Rectal smooth muscle tissue (tissue), 1 donor: ENCODE measurements at regions not wholly inside any gene's neighbourhood (a gene's known extent, or its start where the extent isn't known, plus 50 kb on each side); places are given as distances from the start of the nearest gene placed in this dataset.

Experiments
- H3K27ac ChIP-seq: one replicate; pipeline ENCODE4 v1.7.0; 2013; ENCODE audit warnings: low read depth, low read length, inconsistent platforms
- H3K27me3 ChIP-seq: one replicate; pipeline ENCODE4 v1.7.0; 2013; ENCODE audit warnings: low read length; ENCODE audit not compliant: control insufficient read depth, insufficient read depth
- H3K36me3 ChIP-seq: one replicate; pipeline ENCODE4 v1.7.0; 2013; ENCODE audit warnings: low read length; ENCODE audit not compliant: control insufficient read depth, insufficient read depth
- H3K4me1 ChIP-seq: one replicate; pipeline ENCODE4 v1.7.0; 2013; ENCODE audit warnings: low read length; ENCODE audit not compliant: control insufficient read depth, insufficient read depth
- H3K4me3 ChIP-seq: one replicate; pipeline ENCODE4 v1.7.0; 2013; ENCODE audit warnings: low read length
- H3K9ac ChIP-seq: one replicate; pipeline ENCODE4 v1.7.0; 2013; ENCODE audit warnings: low read length

GRCh38 chr6:105791583-105792318, 294.4 kb upstream of the PRDM1 start:
- Histone ChIP-seq H3K9ac (no peak overlapping the region), H3K4me1 (no peaks in the 10 kb centered on the region), H3K4me3 (no peak overlapping the region), H3K27me3 (no peaks in the 10 kb centered on the region), H3K36me3 (no peaks in the 10 kb centered on the region), H3K27ac (no peak overlapping the region)

GRCh38 chr6:105791179-105791578, 295.0 kb upstream of the PRDM1 start:
- Histone ChIP-seq H3K27me3 (no peaks in the 10 kb centered on the region), H3K36me3 (no peaks in the 10 kb centered on the region), H3K4me1 (no peaks in the 10 kb centered on the region), H3K4me3 (no peak overlapping the region), H3K27ac (no peak overlapping the region), H3K9ac (no peak overlapping the region)

DNA sequence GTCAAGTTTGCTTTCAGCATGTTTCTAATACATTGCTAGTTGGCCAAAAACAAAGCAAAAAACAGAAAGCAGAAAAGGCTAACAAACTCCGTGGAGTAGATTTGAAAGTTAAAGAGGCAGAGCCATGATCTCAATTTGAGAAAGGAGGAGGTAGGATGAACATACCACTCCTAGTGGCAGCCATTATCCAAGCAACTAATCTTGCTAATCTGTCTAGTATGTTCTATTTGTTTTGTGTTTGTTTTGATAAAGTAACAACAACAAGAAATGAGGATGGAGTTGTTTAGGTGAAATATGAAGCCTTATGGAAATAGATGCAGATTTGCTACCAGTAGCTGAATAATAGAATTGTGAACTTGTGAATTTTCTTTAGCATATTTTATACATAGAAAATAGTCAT, 295.5 kb upstream of the PRDM1 start:
- Histone ChIP-seq H3K27me3 (no peaks in the 10 kb centered on the region), H3K36me3 (no peaks in the 10 kb centered on the region), H3K4me1 (no peaks in the 10 kb centered on the region), H3K27ac (no peak overlapping the region), H3K4me3 (no peak overlapping the region), H3K9ac (no peak overlapping the region)

- H3K36me3 ChIP-seq, result no peaks in the 10 kb centered on the region
- H3K27me3 ChIP-seq, result no peaks in the 10 kb centered on the region
- H3K27ac ChIP-seq, result no peak overlapping the region
- no peak overlapping the region for H3K9ac ChIP-seq
- H3K4me3 ChIP-seq, result no peak overlapping the region
- no peaks in the 10 kb centered on the region for H3K4me1 ChIP-seq
Observed at GRCh38 chr6:105789935-105790334, 296.2 kb upstream of the PRDM1 start.

- Histone ChIP-seq H3K27me3 (no peaks in the 10 kb centered on the region), H3K36me3 (no peaks in the 10 kb centered on the region), H3K9ac (no peak overlapping the region), H3K4me3 (no peak overlapping the region), H3K4me1 (no peaks in the 10 kb centered on the region), H3K27ac (no peak overlapping the region)
Observed at GRCh38 chr6:105787747-105788146, 298.4 kb upstream of the PRDM1 start.

DNA sequence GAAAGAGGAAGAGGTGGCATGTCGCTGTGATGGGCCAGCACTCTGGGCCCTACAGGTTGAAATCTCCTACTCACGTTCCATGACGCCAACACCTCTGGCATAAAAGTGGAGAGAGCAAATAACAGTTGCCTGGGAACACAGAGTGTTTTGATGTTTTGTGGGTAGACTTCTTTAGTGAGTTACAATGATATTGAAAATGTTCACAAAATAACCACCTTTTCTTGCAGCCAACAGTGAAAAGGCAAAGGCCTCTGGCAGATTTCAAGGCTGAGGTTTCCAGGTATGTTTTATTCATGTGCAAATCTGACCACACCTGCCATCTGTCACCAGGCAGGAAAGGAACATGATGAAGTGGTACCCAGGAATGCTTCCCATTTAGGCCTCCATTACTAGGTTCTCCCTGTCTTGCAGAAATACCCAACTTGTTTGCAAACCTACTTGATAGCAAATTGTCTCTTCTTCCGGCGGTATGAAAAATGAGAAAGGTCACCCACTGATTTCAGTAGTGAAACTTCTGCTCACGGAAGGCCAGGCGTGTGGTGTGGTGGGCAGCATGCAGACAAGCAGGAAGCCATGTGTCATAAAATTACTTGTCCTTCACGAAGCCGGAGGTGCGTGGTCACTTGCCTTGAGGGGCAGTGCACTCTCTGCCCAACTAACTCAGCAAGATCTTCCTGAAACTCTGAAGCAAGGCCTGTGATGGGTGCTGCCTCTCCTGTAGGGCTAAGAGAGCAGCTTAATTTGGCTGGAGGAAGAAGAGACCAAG, 299.1 kb upstream of the PRDM1 start:
- H3K27ac ChIP-seq, result no peak overlapping the region

DNA sequence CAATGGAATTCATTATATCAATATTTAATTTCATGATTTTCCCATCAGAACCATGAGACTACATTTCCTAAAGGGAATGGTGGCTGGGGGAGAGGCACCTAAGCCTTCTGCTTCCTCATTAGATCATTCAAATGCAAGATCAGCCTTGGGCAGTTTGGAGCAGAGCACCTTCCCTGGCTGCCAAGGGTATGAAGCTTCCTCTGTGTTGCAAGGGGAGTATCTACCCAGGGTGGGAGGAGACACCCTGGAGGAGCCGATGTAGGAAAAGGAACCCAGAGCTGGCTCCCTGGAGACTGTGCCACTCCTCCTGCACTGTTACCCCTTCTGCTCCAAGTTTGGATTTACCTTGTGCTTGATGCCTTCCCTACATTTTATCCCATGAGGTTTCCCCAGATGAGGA, 299.7 kb upstream of the PRDM1 start:
- Histone ChIP-seq H3K4me3 (no peak overlapping the region), H3K36me3 (no peaks in the 10 kb centered on the region), H3K4me1 (no peaks in the 10 kb centered on the region), H3K9ac (no peak overlapping the region), H3K27me3 (no peaks in the 10 kb centered on the region), H3K27ac (no peak overlapping the region)

More for the DNA sequence above, 299.1 kb upstream of the PRDM1 start:
- no peaks in the 10 kb centered on the region for H3K4me1 ChIP-seq
- no peak overlapping the region for H3K4me3 ChIP-seq
- H3K9ac ChIP-seq, result no peak overlapping the region
- H3K36me3 ChIP-seq, result no peaks in the 10 kb centered on the region
- H3K27me3 ChIP-seq, result no peaks in the 10 kb centered on the region

DNA sequence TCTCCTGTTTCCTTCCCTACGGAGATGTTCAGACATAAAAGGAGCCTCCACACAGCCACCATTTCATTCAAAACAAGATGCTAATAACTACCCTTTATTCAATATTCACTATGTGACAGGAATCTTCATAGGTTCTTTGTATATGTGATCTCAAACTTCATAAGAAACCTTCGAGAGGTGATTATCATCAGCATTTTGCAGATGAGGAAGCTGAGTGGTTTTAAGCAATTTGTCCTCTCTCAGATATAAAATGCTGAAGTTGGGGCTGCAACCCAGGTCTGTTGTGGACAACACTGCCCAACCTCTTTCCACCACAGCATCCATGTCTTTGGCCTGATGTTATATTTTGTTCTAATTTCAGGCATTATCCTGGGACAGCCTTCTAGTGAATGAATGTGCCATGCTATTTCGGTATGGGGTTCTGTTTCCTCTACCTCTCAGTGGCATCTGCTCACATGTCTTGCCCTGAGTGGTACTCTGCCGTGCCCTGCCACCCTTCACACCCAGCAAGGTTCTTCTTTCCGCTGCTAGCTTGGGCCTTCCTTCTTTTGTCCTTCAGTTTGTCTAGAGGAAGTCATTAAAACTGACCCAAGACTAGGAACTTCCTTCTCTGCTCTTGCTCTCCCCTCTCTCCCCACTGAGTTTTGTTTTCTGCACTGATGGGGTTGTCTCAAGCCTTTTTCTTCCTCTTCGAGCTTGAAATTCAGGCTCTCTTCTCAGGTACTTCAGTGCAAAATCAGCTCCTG, 300.9 kb upstream of the PRDM1 start:
- Histone ChIP-seq H3K27ac (no peak overlapping the region), H3K4me1 (no peaks in the 10 kb centered on the region), H3K4me3 (no peak overlapping the region), H3K36me3 (no peaks in the 10 kb centered on the region), H3K27me3 (no peaks in the 10 kb centered on the region), H3K9ac (no peak overlapping the region)

DNA sequence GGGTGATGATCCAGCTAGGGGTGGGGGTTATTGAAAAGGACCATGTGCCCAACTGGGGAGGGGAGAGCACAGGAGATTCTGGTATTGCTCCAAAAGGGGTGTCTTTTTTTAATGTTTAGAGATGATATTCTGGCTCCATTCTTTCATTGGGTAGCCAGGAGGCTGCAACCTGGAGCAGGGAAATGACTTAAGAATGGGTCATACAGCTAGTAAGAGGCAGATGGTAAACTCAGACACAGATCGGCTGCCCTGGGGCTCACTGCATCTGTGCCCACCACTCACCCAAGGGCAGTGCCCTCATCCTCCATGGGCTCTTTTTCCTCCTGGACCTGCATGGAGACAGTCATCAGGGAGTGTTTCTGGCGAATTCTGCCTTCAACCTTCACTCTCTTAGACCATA, 302.0 kb upstream of the PRDM1 start:
- Histone ChIP-seq H3K4me3 (no peak overlapping the region), H3K36me3 (no peaks in the 10 kb centered on the region), H3K9ac (no peak overlapping the region), H3K27me3 (no peaks in the 10 kb centered on the region), H3K27ac (no peak overlapping the region), H3K4me1 (no peaks in the 10 kb centered on the region)

- H3K4me1 ChIP-seq, result no peaks in the 10 kb centered on the region
- H3K36me3 ChIP-seq, result no peaks in the 10 kb centered on the region
- H3K27ac ChIP-seq, result no peak overlapping the region
- no peak overlapping the region for H3K4me3 ChIP-seq
- no peak overlapping the region for H3K9ac ChIP-seq
- no peaks in the 10 kb centered on the region for H3K27me3 ChIP-seq
Observed at GRCh38 chr6:105783333-105783935, 302.7 kb upstream of the PRDM1 start.

GRCh38 chr6:105781915-105782314, 304.2 kb upstream of the PRDM1 start:
- Histone ChIP-seq H3K27ac (no peak overlapping the region), H3K27me3 (no peaks in the 10 kb centered on the region), H3K4me1 (no peaks in the 10 kb centered on the region), H3K36me3 (no peaks in the 10 kb centered on the region), H3K4me3 (no peak overlapping the region), H3K9ac (no peak overlapping the region)

GRCh38 chr6:105781248-105781647, 304.9 kb upstream of the PRDM1 start:
- Histone ChIP-seq H3K9ac (no peak overlapping the region), H3K4me1 (no peaks in the 10 kb centered on the region), H3K27me3 (no peaks in the 10 kb centered on the region), H3K4me3 (no peak overlapping the region), H3K27ac (no peak overlapping the region), H3K36me3 (no peaks in the 10 kb centered on the region)
